ENCODE measurements at regions not wholly inside any gene's neighbourhood (a gene's known extent, or its start where the extent isn't known, plus 50 kb on each side); places are given as distances from the start of the nearest gene placed in this dataset.

GRCh38 chrY:7275014-7275413 lies 363.5 kb upstream of the AMELY start:
- no peaks in the 10 kb centered on the region for H3K36me3 Mint-ChIP-seq (ENCODE audit: low read depth)
- H3K4me1 Mint-ChIP-seq = no peaks in the 10 kb centered on the region
- H3K27ac ChIP-seq (ENCODE audit: low read depth, low read length) = no peak overlapping the region
- H3K9ac ChIP-seq (ENCODE audit: extremely low read depth, low read length, poor library complexity, severe bottlenecking) = peak overlapping the region; percentile 66
- no peak overlapping the region for H3K27ac Mint-ChIP-seq
- no peaks in the 10 kb centered on the region for H3K9me3 ChIP-seq (ENCODE audit: control insufficient read depth, low read length)
- no peaks in the 10 kb centered on the region for H3K36me3 ChIP-seq (ENCODE audit: control insufficient read depth, insufficient read depth, low read length)
- no peak for DNase-seq
- no peak overlapping the region for H3K4me3 Mint-ChIP-seq
- TF ChIP-seq, protein P1, sequence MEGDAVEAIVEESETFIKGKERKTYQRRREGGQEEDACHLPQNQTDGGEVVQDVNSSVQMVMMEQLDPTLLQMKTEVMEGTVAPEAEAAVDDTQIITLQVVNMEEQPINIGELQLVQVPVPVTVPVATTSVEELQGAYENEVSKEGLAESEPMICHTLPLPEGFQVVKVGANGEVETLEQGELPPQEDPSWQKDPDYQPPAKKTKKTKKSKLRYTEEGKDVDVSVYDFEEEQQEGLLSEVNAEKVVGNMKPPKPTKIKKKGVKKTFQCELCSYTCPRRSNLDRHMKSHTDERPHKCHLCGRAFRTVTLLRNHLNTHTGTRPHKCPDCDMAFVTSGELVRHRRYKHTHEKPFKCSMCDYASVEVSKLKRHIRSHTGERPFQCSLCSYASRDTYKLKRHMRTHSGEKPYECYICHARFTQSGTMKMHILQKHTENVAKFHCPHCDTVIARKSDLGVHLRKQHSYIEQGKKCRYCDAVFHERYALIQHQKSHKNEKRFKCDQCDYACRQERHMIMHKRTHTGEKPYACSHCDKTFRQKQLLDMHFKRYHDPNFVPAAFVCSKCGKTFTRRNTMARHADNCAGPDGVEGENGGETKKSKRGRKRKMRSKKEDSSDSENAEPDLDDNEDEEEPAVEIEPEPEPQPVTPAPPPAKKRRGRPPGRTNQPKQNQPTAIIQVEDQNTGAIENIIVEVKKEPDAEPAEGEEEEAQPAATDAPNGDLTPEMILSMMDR (conservative IDR thresholded peaks at IDR 0.05) = no peak
- H3K9me3 Mint-ChIP-seq = no peaks in the 10 kb centered on the region
- H3K27me3 ChIP-seq (ENCODE audit: control insufficient read depth, insufficient read depth, low read length, poor library complexity, severe bottlenecking) = no peaks in the 10 kb centered on the region
- H3K4me1 ChIP-seq (ENCODE audit: control insufficient read depth, insufficient read depth, low read length) = peaks cover 4% of the 10 kb centered on the region
- peak overlapping the region; percentile 83 for H3K4me3 ChIP-seq (ENCODE audit: low read length)
- 1 to 20% methylated on average over 1 to 13 of the region's 18 CpGs for WGBS, 2 experiments (ENCODE audit: insufficient coverage in 1 of 2, insufficient read length in 1 of 2)
- no peaks in the 10 kb centered on the region for H3K27me3 Mint-ChIP-seq (ENCODE audit: insufficient read depth)

DNA sequence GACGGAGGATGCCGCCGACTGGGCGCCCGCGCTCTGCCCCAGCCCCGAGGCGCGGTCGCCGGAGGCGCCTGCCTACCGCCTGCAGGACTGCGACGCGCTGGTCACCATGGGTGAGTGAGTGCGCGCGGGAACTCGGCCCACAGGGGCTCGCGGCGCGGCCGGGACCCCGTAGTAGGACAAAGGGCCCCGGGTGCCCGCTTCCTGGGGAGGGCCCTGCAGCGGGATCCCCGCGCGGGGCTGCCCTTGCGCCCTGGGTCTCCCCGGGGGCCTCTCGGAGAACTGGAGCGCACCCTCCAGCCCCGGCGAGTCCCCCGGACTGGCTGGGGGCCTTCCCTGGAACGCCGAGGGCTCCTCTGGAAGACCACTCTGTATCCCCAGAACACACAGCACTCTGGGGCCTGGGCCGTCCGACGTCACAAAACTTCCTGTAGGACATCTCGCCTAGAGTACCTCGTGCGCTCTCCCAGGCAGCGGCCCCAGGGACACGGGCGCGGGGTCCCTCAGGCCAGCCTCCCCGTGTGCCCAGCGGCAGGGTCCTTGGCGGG lies 362.9 kb upstream of the AMELY start:
- H3K4me1 ChIP-seq (ENCODE audit: control insufficient read depth, insufficient read depth, low read length) = peaks cover 4% of the 10 kb centered on the region
- TF ChIP-seq, protein P1 (conservative IDR thresholded peaks at IDR 0.05) = no peak
- H3K27ac ChIP-seq (ENCODE audit: low read depth, low read length) = no peak overlapping the region
- no peaks in the 10 kb centered on the region for H3K4me1 Mint-ChIP-seq
- H3K9ac ChIP-seq (ENCODE audit: extremely low read depth, low read length, poor library complexity, severe bottlenecking) = peak overlapping the region; percentile 66
- H3K27ac Mint-ChIP-seq = no peak overlapping the region
- no peak for DNase-seq
- no peaks in the 10 kb centered on the region for H3K9me3 ChIP-seq (ENCODE audit: control insufficient read depth, low read length)
- no peaks in the 10 kb centered on the region for H3K36me3 Mint-ChIP-seq (ENCODE audit: low read depth)
- no peaks in the 10 kb centered on the region for H3K9me3 Mint-ChIP-seq
- H3K36me3 ChIP-seq (ENCODE audit: control insufficient read depth, insufficient read depth, low read length) = no peaks in the 10 kb centered on the region
- WGBS, 2 experiments (ENCODE audit: insufficient coverage in 1 of 2, insufficient read length in 1 of 2) = 0% methylated on average over 54 of the region's 54 CpGs; no CpG with 5 or more reads in 1 of the 2 experiments
- no peaks in the 10 kb centered on the region for H3K27me3 Mint-ChIP-seq (ENCODE audit: insufficient read depth)
- H3K27me3 ChIP-seq (ENCODE audit: control insufficient read depth, insufficient read depth, low read length, poor library complexity, severe bottlenecking) = no peaks in the 10 kb centered on the region
- H3K4me3 ChIP-seq (ENCODE audit: low read length) = peak overlapping the region; percentile 83
- H3K4me3 Mint-ChIP-seq = no peak overlapping the region

DNA sequence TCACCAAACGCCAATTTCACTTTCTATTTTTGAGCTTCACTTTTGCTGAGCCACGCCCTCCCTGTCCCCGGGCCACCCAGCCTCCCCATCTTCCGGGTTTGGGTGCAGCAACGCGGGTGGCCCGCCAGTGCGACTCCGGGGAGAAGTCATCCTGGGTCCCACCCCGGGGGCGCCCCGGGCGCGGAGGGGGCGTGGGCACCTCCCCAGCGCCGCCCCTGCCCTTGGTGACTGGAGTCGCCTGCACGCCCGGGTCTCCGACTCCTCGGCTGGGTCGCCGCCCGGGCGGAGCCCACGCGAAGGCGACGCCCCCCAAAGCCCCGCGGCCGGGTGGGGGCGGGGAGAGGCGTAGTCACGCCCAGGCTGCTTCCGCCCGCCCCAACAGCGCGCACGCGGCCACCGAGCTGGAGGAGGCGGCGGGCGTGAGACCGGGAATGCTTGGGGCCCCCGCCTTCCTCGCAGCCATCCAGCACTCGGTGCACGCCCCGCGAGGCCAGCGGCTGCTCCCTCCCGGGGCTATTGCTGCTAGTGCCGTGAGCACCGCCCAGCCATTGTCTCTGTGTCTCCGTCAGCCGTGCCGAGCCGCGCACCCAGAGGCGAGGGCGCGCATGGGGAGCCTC lies 362.1 kb upstream of the AMELY start:
- Mint-ChIP-seq H3K9me3 (no peaks in the 10 kb centered on the region), H3K4me1 (no peaks in the 10 kb centered on the region), H3K27me3 (ENCODE audit: insufficient read depth) (no peaks in the 10 kb centered on the region), H3K4me3 (no peak overlapping the region), H3K36me3 (ENCODE audit: low read depth) (no peaks in the 10 kb centered on the region), H3K27ac (no peak overlapping the region)
- H3K9ac ChIP-seq (ENCODE audit: extremely low read depth, low read length, poor library complexity, severe bottlenecking) = peak overlapping the region; percentile 66
- WGBS, 2 experiments (ENCODE audit: insufficient coverage in 1 of 2, insufficient read length in 1 of 2) = 0% methylated on average over 1 to 63 of the region's 65 CpGs
- H3K27me3 ChIP-seq (ENCODE audit: control insufficient read depth, insufficient read depth, low read length, poor library complexity, severe bottlenecking) = no peaks in the 10 kb centered on the region
- no peak for DNase-seq
- H3K4me3 ChIP-seq (ENCODE audit: low read length) = peak overlapping the region; percentile 83
- H3K27ac ChIP-seq (ENCODE audit: low read depth, low read length) = peak overlapping the region; percentile 24
- no peaks in the 10 kb centered on the region for H3K36me3 ChIP-seq (ENCODE audit: control insufficient read depth, insufficient read depth, low read length)
- H3K4me1 ChIP-seq (ENCODE audit: control insufficient read depth, insufficient read depth, low read length) = peaks cover 4% of the 10 kb centered on the region
- TF ChIP-seq, protein P1 (conservative IDR thresholded peaks at IDR 0.05) = no peak
- no peaks in the 10 kb centered on the region for H3K9me3 ChIP-seq (ENCODE audit: control insufficient read depth, low read length)
